GM19372 (cell line): ENCODE measurements at regions not wholly inside any gene's neighbourhood (a gene's known extent, or its start where the extent isn't known, plus 50 kb on each side); places are given as distances from the start of the nearest gene placed in this dataset.

Source experiments
- ATAC-seq: cut with Tn5 transposase; IDR thresholded peaks from one replicate; pipeline ENCODE4 v1.9.1; 2021; ENCODE audit warnings: mild to moderate bottlenecking, low read depth, moderate library complexity; ENCODE audit not compliant: unreplicated experiment

DNA sequence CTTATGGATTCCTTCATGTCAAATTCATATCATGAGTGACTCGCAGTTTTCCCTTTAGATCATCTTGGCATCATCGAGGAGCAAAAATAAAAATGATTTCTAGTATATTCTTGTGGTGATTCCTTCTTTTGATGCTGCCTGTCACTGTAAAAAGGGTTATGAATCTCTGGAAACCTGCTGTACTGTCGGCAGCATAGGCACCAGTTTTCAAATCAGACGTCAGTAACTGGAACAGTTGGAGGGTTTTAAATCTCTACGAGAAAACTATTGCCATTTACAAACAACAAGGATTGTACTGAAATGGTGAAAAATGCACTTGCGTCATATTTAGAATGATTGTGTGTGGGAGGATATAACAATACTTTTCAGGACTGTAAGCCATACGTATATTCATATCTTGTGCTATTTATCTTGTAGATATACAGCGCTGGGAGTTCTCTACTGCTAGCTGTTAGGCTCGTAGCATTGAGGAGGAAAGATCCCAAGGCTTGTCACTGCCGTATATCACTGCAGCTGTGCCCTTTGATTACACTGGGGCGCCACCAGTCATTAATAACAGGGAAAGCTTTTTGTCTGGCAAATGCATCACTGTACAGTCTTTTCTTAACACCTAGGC, 320.7 kb downstream of the MTX2 start:
- no peak for ATAC-seq

DNA sequence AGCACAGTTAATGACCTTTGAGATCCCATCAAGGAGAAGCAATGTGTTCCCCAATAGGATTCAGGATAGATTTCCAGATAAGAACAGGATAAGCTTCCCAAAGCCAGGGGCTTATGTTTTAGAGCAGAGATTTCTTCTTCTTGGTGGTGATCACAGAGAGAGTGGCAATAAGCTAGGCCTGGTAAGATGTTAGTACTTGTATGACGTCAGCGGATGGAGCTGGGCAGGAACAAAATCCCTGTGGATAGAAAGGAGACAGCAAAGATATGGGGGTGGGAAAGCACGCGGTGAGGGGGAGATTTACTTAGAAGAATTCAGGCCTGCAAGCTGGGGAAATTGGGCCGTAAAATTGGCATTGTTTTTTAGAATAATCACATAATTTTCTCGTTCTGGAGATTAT, 323.0 kb downstream of the MTX2 start:
- no peak for ATAC-seq

DNA sequence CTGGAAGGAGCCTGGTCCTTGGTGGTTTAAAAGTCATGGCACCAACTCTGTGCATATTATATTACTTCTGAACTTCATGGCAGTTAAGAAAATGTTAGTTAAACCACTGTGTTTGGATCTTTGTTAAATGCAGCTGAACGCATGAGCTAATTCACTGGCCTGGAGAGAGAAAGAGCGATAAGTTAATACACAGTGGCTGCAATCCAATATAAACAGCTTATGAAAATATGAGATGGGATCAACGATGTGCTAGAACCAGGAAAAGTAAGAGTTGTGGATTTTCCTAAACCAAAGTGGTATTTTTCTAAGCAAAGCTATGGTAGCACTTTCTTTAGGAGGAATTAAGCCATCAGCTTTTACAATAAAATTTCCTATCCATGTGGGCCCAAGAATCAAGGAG, 326.7 kb downstream of the MTX2 start:
- no peak for ATAC-seq

DNA sequence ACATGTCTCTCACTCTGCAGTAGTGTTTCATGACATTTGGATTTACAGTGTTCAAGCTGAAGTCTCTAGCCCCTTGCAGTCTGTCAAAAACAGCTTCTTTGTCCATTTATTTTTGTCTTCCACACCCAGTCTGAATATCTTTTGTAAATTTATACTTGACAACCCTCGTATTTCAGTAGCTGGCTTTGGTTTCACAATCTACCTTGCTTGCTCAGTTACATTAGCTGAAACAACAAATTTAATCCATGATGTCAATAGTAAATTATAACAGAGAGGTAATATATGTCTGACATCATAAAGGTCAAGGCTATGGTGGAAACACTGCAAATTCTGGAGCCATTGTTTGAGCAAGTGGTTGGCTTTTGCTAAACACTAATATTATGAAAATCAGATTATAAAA, 328.7 kb downstream of the MTX2 start:
- ATAC-seq, result no peak

DNA sequence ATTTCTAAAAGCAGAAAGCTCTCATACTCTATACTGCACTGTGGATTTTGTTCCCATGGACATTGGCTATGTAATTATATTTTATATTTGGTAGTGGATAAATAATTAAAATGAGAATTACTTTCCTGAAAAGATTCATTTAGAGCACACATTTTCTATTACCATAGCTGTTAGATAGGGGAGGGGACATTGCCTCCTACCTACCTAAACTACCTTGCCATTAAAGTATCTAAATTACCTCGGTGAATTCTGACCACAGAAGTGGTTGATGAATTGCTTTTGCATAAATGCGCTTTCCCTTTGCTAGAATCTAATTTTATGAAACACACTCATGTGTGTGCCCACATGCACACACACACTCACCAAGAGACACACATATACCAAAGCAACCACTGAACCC, 329.1 kb downstream of the MTX2 start:
- ATAC-seq, result no peak

DNA sequence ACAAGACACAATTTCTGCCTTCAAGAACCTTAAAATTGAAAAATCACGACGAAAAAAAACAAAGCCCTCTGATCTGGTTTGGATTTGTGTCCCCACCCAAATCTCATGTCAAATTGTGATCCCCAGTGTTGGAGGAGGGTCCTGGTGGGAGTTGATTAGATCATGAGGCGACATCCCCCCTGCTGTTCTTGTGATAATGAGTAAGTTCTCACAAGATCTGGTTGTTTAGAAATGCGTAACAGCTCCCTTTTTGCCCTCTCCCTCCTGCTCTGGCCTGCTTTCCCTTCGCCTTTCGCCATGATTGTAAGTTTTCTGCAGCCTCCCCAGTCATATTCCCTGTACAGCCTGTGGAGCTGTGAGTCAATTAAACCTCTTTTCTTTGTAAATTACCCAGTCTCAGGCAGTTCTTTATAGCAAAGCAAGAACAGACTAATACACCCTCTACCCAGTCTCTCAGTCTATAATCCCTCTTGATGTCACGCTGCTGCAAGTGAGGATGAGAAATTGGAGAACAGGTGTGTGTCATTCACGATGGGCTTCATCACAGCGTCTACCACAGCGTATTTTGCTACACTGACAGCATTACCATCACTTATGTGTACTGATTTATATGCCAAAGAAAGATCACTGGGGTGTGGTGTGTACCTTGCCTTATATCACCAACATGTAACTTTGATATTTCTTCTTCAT, 330.7 kb downstream of the MTX2 start:
- no peak for ATAC-seq

DNA sequence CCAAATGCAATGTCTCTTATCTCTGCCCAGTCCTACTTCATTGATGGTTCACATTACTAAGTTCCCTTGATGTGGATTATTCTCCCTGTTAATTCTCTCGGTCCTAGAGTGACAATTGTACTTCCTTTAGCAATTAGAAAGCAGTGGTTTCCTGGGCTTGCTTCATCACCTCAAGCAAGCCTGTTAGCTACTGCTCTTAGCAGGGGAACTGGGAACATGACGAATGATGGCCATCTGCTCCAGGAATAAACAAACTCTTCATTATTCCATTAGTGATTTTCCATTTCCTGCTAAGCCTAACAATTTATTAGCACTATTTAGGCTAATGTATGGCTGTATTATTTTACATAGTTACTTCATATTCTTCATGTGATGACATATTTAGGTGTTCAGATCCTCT, 331.8 kb downstream of the MTX2 start:
- ATAC-seq, result no peak

DNA sequence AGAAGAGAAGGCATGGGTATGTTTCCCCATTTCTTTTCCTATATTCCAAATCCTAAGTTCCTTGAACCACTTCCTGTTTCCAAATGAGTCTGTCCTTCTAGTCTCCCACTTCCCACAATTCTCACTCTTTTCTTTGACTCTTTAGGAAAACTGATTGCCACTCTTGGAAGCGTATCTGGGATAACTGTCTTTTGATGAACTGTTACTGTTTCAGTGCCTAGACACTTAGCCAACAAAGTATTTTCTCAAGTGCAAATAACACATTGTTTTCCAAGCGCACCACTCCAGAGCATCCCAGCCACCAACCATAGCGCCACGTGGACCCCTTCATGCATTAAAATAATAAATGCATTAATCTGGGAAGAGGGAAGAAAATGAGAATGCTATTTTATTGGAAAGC, 342.8 kb downstream of the MTX2 start:
- no peak for ATAC-seq

DNA sequence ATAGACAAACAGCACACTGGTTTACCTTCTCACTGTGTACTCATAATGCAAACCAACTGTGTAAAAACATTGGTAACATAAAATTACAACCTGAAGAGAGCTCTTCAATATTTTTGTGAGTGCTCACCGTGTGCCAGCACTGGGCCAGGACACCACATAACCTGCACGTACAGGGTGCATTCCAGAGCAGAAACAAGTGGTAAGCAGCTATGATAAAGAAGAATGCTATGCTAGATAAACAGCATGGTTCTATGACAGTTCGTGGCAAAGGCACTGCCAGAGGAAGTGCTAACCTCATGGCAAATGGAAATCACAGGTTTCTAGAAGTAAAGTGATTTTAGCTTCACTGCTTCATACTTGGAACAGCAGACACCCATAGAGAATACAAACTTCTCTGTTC, 343.5 kb downstream of the MTX2 start:
- ATAC-seq, result no peak

DNA sequence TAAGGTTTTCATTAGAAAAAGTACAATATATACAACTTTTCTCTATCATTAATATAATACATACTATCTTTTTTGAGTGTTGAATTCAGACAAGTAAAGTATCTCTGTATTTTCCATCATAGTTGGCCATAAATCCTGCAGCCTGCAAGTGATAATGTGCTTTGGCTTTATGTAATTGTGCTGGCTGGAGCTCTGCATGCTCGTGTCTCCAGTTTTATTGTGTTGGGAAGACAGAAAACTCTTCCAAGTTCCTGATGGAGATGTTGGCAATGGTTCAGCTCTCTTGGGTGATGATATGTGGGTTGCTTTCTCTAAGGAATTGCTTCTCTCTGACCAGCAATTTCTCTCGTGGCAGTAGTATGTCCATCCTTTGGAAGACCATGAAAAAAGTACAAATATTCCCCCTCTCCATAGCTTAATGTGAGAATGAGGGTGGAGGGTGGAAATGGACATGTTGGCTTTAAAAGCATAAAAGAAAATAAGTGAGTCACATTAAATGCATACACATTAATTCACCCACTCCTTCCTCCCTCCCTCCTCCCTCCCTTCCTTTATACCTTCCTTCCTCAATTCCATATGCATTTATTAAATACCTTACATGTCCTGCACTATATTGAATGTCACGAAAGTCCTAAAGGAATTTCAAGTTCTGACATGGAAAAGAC, 344.2 kb downstream of the MTX2 start:
- ATAC-seq, result no peak

DNA sequence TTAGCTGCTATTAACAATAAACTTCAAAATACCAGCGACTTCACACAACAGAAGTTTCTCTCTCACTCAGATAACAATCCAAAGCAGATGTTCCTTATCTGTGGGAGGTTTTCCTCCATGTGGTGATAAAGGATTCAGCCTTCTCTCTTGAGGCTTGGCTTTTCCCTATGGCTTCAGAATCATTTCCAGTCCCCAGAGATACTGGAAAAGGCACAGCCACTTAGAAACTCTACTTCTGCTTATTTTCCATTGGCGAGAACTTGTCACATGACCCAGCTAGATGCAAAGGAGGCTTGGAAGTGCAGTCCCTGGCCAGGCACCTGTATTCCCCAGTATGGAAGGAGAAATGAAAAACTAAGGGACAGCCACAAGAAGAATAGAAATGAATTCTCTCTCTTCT, 344.8 kb downstream of the MTX2 start:
- no peak for ATAC-seq

DNA sequence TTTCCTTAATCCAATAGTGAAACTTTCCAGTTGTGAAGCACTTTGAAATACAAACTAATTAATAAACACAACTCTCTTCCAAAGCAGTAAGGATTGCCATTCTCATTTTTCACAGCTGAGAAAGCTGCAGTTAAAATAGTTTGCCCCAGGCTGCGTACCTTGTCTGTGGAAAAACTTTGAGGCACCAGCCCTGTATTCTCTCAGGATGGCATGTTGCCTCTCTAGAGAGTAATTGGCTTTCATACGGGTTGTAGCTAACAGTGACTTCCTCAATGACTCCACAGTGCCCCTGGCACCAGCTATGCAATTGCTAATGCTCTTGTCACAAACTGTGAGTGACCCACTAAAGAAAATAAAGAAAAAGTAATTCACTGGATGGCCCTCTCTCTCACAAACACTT, 345.7 kb downstream of the MTX2 start:
- no peak for ATAC-seq

DNA sequence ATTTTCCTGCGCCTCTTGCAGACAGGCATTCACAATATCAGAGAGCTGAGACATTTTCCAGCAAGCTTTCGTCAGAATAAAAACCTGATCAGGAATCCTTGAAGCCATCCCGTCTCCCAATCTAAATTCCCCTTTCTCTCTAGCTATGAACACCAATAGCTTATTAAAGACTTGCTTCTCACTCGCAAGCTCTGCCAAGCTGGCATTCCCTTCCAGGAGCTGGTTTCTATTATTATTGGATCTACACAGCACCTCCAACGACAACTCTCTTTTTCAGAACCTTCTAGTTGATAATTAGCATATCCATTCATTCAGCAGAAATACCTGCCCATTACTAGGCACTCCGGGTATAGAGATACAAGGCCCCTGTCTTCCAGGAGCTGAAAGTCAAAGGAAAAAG, 350.3 kb downstream of the MTX2 start:
- ATAC-seq, result no peak

DNA sequence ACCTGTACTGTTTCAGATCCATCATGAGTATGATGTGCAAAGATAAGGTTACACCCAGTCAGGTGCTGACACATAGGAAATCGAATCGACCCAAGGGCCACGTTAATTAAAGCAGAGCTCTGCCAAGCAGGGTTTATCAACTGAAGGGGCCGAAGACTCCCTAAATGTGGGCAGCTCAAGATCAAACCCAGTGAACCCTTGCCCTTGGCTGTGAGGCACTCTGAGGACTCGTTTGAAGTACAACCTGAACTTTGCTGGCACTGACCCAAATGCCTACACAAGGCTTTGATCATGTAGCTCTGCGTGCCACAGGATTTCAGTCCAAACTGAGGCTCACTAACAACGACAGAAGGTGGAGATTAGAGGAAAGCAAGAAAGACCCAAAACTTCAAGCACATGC, 352.1 kb downstream of the MTX2 start:
- no peak for ATAC-seq

DNA sequence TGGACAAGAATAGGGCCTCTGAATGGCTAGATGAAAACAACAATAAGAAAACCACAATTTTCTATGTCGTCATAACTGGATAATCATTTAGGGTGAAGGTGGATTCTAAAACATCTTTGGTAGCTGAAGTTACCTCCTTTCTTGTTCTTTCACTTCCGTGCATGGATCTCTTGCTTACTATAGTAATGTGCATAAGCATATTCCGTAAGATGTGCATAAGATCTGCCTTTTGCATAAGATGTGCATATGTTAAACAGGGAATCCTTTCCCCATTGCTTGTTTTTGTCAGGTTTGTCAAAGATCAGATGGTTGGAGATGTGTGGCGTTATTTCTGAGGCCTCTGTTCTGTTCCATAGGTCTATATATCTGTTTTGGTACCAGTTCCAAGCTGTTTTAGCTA, 353.6 kb downstream of the MTX2 start:
- ATAC-seq, result no peak

DNA sequence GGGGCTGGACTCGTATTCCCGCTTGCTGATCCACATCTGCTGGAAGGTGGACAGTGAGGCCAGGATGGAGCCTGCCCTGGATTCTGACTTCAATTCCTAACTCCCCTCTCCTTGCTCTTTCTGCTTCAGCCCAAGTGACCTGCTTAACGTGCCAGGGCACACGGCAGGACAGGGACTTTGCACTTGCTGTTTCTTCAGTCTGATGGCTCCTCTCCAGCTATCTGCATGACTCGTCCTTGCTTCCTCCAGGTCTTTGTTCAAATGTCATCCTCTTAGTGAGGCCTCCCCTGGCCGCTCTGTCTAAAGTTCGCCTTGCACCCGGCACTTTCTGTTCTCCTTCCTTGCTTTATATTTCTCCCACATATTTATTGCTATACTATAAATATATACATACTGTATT, 357.6 kb downstream of the MTX2 start:
- ATAC-seq, result no peak

DNA sequence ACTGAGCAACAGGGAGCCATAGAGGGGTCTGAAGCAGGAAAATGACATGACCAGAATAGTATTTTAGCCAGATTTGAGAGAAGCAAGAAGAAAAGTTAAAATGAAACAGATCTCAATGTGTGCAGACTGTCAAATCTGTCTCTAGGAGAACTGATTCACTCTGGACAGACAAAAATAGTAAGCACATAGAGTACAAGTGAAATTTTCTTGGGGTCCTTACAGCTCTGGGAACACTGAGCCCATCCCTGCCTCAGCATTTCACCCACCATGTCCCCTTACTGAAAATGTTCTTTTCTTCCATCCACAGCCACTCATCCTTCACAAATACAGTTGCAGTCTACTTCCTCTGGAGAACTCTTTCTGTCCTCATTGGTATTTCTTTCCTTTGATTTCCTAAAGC, 359.2 kb downstream of the MTX2 start:
- no peak for ATAC-seq

DNA sequence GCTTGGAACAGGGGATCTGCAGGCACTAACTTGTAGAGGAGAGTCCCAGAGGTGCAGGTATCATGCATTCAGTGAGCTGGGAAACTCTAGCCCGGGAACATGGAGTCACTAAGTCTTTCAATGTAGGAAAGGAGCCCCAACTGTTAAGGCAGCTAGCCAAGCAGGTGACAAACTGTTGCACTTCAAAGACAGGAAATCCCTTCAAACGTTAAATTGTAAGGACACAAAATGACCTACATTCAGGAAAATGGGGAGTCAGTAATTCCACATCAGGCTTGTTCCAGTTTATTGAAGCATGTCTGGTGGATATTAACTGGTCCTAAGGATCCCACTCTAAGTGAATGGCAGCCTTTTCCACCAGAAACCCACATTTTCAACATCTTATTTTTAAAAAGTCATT, 364.5 kb downstream of the MTX2 start:
- ATAC-seq, result no peak

DNA sequence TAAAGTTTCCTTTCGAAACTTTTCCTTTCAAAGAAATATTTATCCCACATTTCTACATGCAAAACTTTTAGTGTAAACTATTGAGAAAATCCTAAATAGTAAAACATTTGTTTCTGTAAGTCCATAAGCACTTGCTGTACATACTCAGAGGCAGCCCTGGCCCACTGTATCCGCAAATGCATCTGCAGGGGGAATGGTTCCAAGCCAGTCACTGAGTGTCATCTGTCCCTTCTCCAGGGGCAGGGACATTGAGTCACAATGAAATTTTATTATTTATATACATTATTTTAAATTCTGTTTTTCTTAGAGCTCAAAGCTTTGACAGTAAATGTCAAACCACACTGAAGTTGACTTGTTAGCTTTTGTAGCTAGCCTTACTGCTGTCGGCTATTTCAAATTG, 367.2 kb downstream of the MTX2 start:
- ATAC-seq, result no peak

DNA sequence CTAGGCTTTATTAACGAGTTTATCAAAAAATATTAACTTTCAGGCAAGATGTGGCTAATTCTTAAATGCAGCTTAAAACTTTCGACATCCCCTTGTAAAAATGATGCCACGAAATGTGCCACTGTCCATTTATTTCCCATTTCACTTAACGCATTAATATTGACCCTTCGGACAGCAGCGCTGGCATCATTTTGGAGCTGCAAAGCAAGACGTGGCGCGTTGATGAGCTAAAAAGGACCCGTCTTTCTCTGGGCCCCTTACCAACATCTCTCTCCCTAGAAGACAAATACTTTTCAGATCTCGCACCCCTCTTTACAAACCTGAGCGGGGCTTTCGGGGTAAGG, 367.9 kb downstream of the MTX2 start:
- no peak for ATAC-seq

DNA sequence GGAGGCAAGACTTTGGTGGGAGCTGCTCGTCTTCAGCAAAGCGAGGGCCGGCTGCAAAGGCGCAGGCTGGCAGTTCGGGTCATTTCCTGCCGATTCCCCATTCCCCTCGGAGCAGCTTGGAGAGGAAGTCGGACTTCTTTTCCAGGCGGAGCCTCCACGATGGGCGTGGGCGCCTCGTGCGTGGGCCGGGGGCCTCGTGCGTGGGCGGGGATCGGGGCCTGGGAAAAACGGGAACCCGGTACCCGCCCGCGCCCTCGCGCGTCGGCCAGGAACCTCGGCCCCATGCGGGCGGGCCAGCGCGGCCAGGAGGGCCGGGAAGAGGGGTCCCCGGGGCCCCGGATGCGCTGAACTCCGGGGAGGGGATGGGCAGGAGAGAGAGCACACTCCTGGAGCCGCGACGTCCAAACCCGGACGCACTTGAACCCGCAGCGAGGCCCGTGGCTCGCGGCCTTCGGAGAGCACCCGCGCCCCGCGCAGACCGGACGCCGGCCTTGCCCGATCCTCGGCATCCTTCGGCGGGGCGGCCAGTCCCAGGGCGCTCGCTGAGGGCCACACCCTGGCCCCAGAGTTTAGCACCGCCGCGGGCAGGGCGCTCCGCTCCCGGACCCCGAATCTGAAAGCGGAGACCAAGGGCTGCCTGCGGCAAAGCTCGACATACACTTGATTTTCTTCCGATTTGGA, 368.4 kb downstream of the MTX2 start:
- peak; percentile 26 for ATAC-seq
